GM20000 (cell line): ENCODE measurements at regions not wholly inside any gene's neighbourhood (a gene's known extent, or its start where the extent isn't known, plus 50 kb on each side); places are given as distances from the start of the nearest gene placed in this dataset.

Experiments
- DNase-seq: peaks from one replicate; pipeline ENCODE4 v3.0.0; 2012; ENCODE audit warnings: low spot score
- TF ChIP-seq, protein P1 (sequence below): IDR thresholded peaks from 2 replicates; pipeline ENCODE4 v1.5.1; 2012; ENCODE audit warnings: mild to moderate bottlenecking, control low read depth; ENCODE audit errors: extremely low read depth, missing control alignments

DNA sequence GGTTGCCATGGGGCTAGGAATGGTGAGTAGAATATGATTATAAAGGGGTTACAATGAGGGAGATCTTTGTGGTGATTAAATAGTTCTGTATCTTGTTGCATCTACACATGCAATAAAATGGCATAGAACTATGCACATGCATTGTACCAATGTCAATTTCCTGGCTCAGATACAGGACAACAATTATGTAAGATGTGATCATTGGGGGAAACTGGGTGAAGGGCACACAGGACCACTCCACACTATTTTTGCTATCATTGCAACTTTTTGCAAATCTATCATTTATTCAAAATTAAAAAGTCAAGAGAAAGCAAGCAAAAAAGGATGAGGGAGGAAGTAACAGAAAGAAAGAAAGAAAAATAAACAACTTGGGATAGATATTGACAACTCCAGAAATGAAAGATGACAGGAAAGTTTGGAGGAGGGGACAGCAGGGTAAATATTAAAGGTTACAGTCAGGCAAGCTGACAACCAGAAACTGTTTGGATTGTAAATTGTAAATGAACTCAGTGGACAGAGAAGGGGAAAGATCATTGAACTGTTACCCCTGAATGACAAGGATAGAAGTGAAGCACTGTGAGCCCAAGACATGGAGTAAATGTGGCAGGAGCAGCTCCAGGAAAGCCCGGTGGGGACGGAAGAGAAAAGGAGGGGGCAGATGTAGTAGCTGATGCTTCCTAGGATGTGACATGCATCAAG lies 499.6 kb upstream of the JARID2 start:
- DNase-seq, result no peak
- TF ChIP-seq, protein P1, sequence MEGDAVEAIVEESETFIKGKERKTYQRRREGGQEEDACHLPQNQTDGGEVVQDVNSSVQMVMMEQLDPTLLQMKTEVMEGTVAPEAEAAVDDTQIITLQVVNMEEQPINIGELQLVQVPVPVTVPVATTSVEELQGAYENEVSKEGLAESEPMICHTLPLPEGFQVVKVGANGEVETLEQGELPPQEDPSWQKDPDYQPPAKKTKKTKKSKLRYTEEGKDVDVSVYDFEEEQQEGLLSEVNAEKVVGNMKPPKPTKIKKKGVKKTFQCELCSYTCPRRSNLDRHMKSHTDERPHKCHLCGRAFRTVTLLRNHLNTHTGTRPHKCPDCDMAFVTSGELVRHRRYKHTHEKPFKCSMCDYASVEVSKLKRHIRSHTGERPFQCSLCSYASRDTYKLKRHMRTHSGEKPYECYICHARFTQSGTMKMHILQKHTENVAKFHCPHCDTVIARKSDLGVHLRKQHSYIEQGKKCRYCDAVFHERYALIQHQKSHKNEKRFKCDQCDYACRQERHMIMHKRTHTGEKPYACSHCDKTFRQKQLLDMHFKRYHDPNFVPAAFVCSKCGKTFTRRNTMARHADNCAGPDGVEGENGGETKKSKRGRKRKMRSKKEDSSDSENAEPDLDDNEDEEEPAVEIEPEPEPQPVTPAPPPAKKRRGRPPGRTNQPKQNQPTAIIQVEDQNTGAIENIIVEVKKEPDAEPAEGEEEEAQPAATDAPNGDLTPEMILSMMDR, result no peak

- TF ChIP-seq, protein P1, result no peak
- no peak for DNase-seq
Measured at GRCh38 chr6:14747881-14748520, 497.9 kb upstream of the JARID2 start.

- TF ChIP-seq, protein P1, result no peak
- DNase-seq, result no peak
Measured at GRCh38 chr6:14748679-14749078, 497.2 kb upstream of the JARID2 start.

GRCh38 chr6:14750059-14750661 lies 495.7 kb upstream of the JARID2 start:
- DNase-seq, result no peak
- TF ChIP-seq, protein P1, result no peak

GRCh38 chr6:14751645-14752175 lies 494.2 kb upstream of the JARID2 start:
- TF ChIP-seq, protein P1, result no peak

DNA sequence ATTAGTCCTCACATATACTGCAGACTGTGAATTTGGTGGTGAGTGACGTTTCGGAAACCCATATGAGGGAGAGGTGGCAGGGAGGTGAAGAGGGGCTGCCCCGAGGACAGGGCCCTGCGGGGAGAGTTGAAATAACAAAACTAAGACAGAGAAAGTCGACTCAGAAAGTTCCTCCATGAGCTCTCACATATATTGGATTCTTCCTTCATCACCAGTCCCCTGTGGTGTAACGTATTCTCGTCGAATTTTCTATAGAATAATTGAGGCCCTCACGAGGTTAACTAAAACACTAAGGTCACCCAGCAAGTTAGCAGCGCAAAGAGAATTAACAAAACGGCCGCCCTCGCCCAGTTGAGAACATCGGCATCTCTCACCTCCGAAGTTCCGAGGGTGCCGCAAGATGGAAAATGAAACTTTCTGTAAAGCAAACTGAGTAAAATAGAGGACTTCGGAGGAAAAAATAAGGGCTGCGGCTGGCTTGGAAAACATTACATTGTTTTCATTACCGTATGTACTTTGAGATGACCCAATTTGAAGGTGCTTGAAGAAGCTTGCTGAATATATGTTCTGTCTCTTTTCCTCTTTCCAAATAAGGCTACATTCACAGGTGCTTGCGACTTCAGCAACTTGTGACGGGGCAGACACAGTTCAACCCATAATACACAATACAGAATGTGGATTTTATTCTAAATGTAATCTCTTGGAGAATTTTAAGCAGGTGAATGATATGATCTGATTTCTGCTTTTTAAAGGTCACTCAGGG lies 490.9 kb upstream of the JARID2 start:
- TF ChIP-seq, protein P1, result no peak
- DNase-seq, result no peak

More at GRCh38 chr6:14751645-14752175, 494.2 kb upstream of the JARID2 start:
- no peak for DNase-seq
